GM12878 (cell line): ENCODE measurements at regions not wholly inside any gene's neighbourhood (a gene's known extent, or its start where the extent isn't known, plus 50 kb on each side); places are given as distances from the start of the nearest gene placed in this dataset.

Source experiments
- ATAC-seq: fragments of 200-7000 bp; cut with Tn5 transposase; 3 replicates; pipeline ENCODE4 v1.9.1; 2020; ENCODE audit warnings: mild to moderate bottlenecking, moderate library complexity
- BruUV-seq: library from RNA; stranded (reverse); fragments of 400-500 nt; replicated peaks from 2 replicates; lab custom pipeline; 2021; lab: Mats Ljungman, UMichigan
- CTCF ChIA-PET: fragments of 300-600 bp; sonication (Branson Sonifier 250); formaldehyde crosslinking; extraction: SDS; loops from one replicate; lab custom pipeline; 2021; ENCODE audit warnings: inconsistent platforms; lab: Yijun Ruan, JAX
- POLR2A ChIA-PET: fragments of 350-600 bp; formaldehyde crosslinking; extraction: SDS; loops from one replicate; lab custom pipeline; 2021; ENCODE audit warnings: inconsistent platforms; lab: Charles Lee
- RAD21 ChIA-PET: fragments of 300-600 bp; sonication (Branson Sonifier 250); formaldehyde crosslinking; loops from one replicate; lab custom pipeline; 2023; ENCODE audit warnings: antibody characterized with exemption; ENCODE audit not compliant: unreplicated experiment; lab: Charles Lee
- SMC1A ChIA-PET: fragments of 300-600 bp; sonication (Branson Sonifier 250); formaldehyde crosslinking; loops from one replicate; lab custom pipeline; 2023; ENCODE audit not compliant: unreplicated experiment, uncharacterized antibody; lab: Charles Lee
- DNase-seq: peaks from one replicate; pipeline ENCODE4 v3.0.0-alpha.2; 2011; ENCODE audit warnings: low read depth, low spot score
- FAIRE-seq: peaks from 3 replicates; lab custom pipeline; 2011; peaks lifted over from hg19 to GRCh38; lab: Jason Lieb, UNC
- H2AFZ ChIP-seq: 2 replicates; pipeline ENCODE4 v1.6.0; 2011; ENCODE audit warnings: low read depth, low read length, control low read depth; ENCODE audit not compliant: control insufficient read depth
- H3K27ac ChIP-seq: 2 replicates; pipeline ENCODE4 v1.5.1; 2011; ENCODE audit warnings: control low read depth; ENCODE audit not compliant: control insufficient read depth, insufficient read depth
- H3K27me3 ChIP-seq, 2 experiments: replicated peaks in 1 of 2; 2 replicates each; pipeline versions ENCODE4 v1.6.0 to v1.6.1; 2011; ENCODE audit warnings: low read length in 1 of 2; ENCODE audit not compliant: control insufficient read depth in 2 of 2, insufficient read depth in 2 of 2
- H3K36me3 ChIP-seq, 2 experiments: 2 replicates each; pipeline ENCODE4 v1.5.1; 2011; ENCODE audit warnings: low read length in 1 of 2; ENCODE audit not compliant: control insufficient read depth in 2 of 2, insufficient read depth in 2 of 2
- H3K4me1 ChIP-seq: 2 replicates; pipeline ENCODE4 v1.6.1; 2011; ENCODE audit warnings: mild to moderate bottlenecking, low read length, moderate library complexity, mixed read lengths; ENCODE audit not compliant: control insufficient read depth, insufficient read depth
- H3K4me2 ChIP-seq: 2 replicates; pipeline ENCODE4 v1.6.0; 2011; ENCODE audit warnings: control low read depth; ENCODE audit not compliant: control insufficient read depth, insufficient read depth
- H3K4me3 ChIP-seq: fragments of 200-600 bp; sonication (generic); 2 replicates; pipeline ENCODE4 v1.5.1; 2016
- H3K79me2 ChIP-seq: 2 replicates; pipeline ENCODE4 v1.6.0; 2011; ENCODE audit warnings: low read length; ENCODE audit not compliant: control insufficient read depth, insufficient read depth
- H3K9ac ChIP-seq: 2 replicates; pipeline ENCODE4 v1.8.0; 2011; ENCODE audit warnings: low read length, control low read depth, mixed read lengths; ENCODE audit not compliant: control insufficient read depth, insufficient read depth
- H3K9me3 ChIP-seq: replicated peaks from 3 replicates; pipeline ENCODE4 v1.5.1; 2011; ENCODE audit warnings: mild to moderate bottlenecking, low read length; ENCODE audit not compliant: control insufficient read depth, insufficient read depth
- H4K20me1 ChIP-seq: 2 replicates; pipeline ENCODE4 v1.6.0; 2011; ENCODE audit not compliant: control insufficient read depth, insufficient read depth
- CHD4 ChIP-seq: fragments of 200-600 bp; sonication (generic); IDR thresholded peaks from 2 replicates; pipeline ENCODE4 v1.6.1; 2016; ENCODE audit warnings: mild to moderate bottlenecking
- CTCF ChIP-seq, 3 experiments: IDR thresholded peaks in 2 of 3; conservative IDR thresholded peaks in 1 of 3; 2 replicates each; pipeline ENCODE4 v1.5.1; 2011; ENCODE audit warnings: low read depth in 3 of 3, low read length in 3 of 3, mild to moderate bottlenecking in 3 of 3, control low read depth in 2 of 3, moderate library complexity in 2 of 3, inconsistent platforms in 1 of 3, mixed read lengths in 1 of 3; ENCODE audit not compliant: control insufficient read depth in 2 of 3, insufficient read depth in 1 of 3; ENCODE audit errors: extremely low read depth in 1 of 3
- E2F8 ChIP-seq: fragments of 450-650 bp; IDR thresholded peaks from 2 replicates; pipeline ENCODE4 v1.6.1; 2018; ENCODE audit warnings: mild to moderate bottlenecking, low read depth, moderate library complexity; ENCODE audit not compliant: partially characterized antibody
- ESRRA ChIP-seq: IDR thresholded peaks from 2 replicates; pipeline ENCODE4 v1.6.1; 2012; ENCODE audit warnings: mild to moderate bottlenecking, low read length, improper control_type of control experiment
- IKZF2 ChIP-seq, 2 experiments: fragments of 450-650 bp; IDR thresholded peaks; 2 replicates each; pipeline ENCODE4 v1.6.1; 2017; ENCODE audit warnings: mild to moderate bottlenecking in 2 of 2, moderate library complexity in 2 of 2
- MYB ChIP-seq: fragments of 150-350 bp; IDR thresholded peaks from 2 replicates; pipeline ENCODE4 v1.6.1; 2014; ENCODE audit warnings: mild to moderate bottlenecking, low read depth, low read length, borderline replicate concordance
- NBN ChIP-seq: fragments of 450-650 bp; IDR thresholded peaks from 2 replicates; pipeline ENCODE4 v1.6.1; 2016
- NR2C2 ChIP-seq: IDR thresholded peaks from 2 replicates; pipeline ENCODE4 v1.6.1; 2011; ENCODE audit warnings: borderline replicate concordance, low read depth; ENCODE audit not compliant: control insufficient read depth, insufficient read length
- PML ChIP-seq: IDR thresholded peaks from 2 replicates; pipeline ENCODE4 v1.6.1; 2012; ENCODE audit warnings: low read length, inconsistent platforms
- RCOR1 ChIP-seq: conservative IDR thresholded peaks from 2 replicates; pipeline ENCODE4 v1.6.1; 2012; ENCODE audit warnings: low read depth, low read length, improper control_type of control experiment
- SIN3A ChIP-seq: IDR thresholded peaks from 2 replicates; pipeline ENCODE4 v1.6.1; 2012; ENCODE audit warnings: low read depth, low read length, improper control_type of control experiment
- YY1 ChIP-seq: IDR thresholded peaks from 2 replicates; pipeline ENCODE4 v1.6.1; 2011; ENCODE audit warnings: low read depth, mild to moderate bottlenecking, low read length
- WGBS: methylation state at CpG from one replicate; pipeline ENCODE4 v1.1.6; 2016; ENCODE audit warnings: low lambda C conversion rate; ENCODE audit not compliant: insufficient replicate concordance, insufficient coverage; ENCODE audit errors: missing lambda C conversion rate; 5-methylcytosine and 5-hydroxymethylcytosine counted together
- in situ Hi-C: fragments of 300-500 bp; cut with MboI; formaldehyde crosslinking; loops from 9 replicates; pipeline ENCODE4 v1.14.3; 2018; ENCODE audit warnings: mixed read lengths
- intact Hi-C: fragments of 100-400 bp; cut with micrococcal nuclease; formaldehyde crosslinking; loops from one replicate; pipeline ENCODE4 v1.14.2; 2022; ENCODE audit not compliant: unreplicated experiment
- TF ChIP-seq, protein P1 (sequence below): IDR thresholded peaks from 2 replicates; pipeline ENCODE4 v1.6.1; 2011; ENCODE audit warnings: low read depth, mild to moderate bottlenecking, low read length, moderate library complexity, borderline replicate concordance; ENCODE audit errors: extremely low read depth
- TF ChIP-seq, protein P2 (sequence below): fragments of 450-650 bp; IDR thresholded peaks from 2 replicates; pipeline ENCODE4 v1.6.1; 2017; ENCODE audit warnings: antibody characterized with exemption, mild to moderate bottlenecking, moderate library complexity

GRCh38 chr5:34578962-34579361 lies 77.2 kb upstream of the RAI14 start:
- ATAC-seq, result no peak
- no peak for DNase-seq
- no peaks in the 10 kb centered on the region for H4K20me1 ChIP-seq
- H3K27me3 ChIP-seq, result no peaks in the 10 kb centered on the region
- H3K4me3 ChIP-seq, result no peak overlapping the region
- POLR2A ChIA-PET, result no interaction called here
- RAD21 ChIA-PET, result no interaction called here
- H3K36me3 ChIP-seq, result no peaks in the 10 kb centered on the region
- no peak for FAIRE-seq
- in situ Hi-C loops (no loop called here), intact Hi-C loops (no loop called here)
- 87% methylated on average over 1 of the region's 1 CpG for WGBS
- H3K4me1 ChIP-seq, result no peaks in the 10 kb centered on the region
- no peaks in the 10 kb centered on the region for H3K79me2 ChIP-seq
- no peaks in the 10 kb centered on the region for H3K9me3 ChIP-seq
- SMC1A ChIA-PET, result interaction anchor here (0.9 kb wide), 1 partner anchor 385 kb away, joined by 3 read pairs; no protein-coding TSS in a partner anchor
- H2AFZ ChIP-seq, result no peak overlapping the region
- no peak overlapping the region for H3K9ac ChIP-seq
- no peak overlapping the region for H3K27ac ChIP-seq
- no TSS peak for BruUV-seq
- CTCF ChIA-PET, result no interaction called here
- H3K4me2 ChIP-seq, result no peak overlapping the region
- TF ChIP-seq RCOR1, result no peak
- TF ChIP-seq ESRRA, result no peak
- TF ChIP-seq PML, result no peak
- no peak for TF ChIP-seq CTCF (IDR thresholded peaks at IDR 0.05 in 2 of 3, conservative IDR thresholded peaks at IDR 0.05 in 1 of 3; ENCODE audit: control insufficient read depth in 2 of 3, extremely low read depth in 1 of 3, insufficient read depth in 1 of 3, low read depth in 3 of 3, low read length in 3 of 3)
- no peak for TF ChIP-seq NBN
- TF ChIP-seq E2F8, result no peak
- TF ChIP-seq SIN3A, result no peak
- TF ChIP-seq, protein P1, sequence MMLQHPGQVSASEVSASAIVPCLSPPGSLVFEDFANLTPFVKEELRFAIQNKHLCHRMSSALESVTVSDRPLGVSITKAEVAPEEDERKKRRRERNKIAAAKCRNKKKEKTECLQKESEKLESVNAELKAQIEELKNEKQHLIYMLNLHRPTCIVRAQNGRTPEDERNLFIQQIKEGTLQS, result no peak
- TF ChIP-seq IKZF2 (IDR thresholded peaks at IDR 0.05), result no peak
- TF ChIP-seq YY1, result no peak
- no peak for TF ChIP-seq NR2C2
- no peak for TF ChIP-seq MYB
- TF ChIP-seq CHD4, result no peak
- TF ChIP-seq, protein P2, sequence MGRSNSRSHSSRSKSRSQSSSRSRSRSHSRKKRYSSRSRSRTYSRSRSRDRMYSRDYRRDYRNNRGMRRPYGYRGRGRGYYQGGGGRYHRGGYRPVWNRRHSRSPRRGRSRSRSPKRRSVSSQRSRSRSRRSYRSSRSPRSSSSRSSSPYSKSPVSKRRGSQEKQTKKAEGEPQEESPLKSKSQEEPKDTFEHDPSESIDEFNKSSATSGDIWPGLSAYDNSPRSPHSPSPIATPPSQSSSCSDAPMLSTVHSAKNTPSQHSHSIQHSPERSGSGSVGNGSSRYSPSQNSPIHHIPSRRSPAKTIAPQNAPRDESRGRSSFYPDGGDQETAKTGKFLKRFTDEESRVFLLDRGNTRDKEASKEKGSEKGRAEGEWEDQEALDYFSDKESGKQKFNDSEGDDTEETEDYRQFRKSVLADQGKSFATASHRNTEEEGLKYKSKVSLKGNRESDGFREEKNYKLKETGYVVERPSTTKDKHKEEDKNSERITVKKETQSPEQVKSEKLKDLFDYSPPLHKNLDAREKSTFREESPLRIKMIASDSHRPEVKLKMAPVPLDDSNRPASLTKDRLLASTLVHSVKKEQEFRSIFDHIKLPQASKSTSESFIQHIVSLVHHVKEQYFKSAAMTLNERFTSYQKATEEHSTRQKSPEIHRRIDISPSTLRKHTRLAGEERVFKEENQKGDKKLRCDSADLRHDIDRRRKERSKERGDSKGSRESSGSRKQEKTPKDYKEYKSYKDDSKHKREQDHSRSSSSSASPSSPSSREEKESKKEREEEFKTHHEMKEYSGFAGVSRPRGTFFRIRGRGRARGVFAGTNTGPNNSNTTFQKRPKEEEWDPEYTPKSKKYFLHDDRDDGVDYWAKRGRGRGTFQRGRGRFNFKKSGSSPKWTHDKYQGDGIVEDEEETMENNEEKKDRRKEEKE, result no peak
